GM21526 (cell line): ENCODE measurements at regions not wholly inside any gene's neighbourhood (a gene's known extent, or its start where the extent isn't known, plus 50 kb on each side); places are given as distances from the start of the nearest gene placed in this dataset.

ENCODE experiments used
- ATAC-seq: cut with Tn5 transposase; IDR thresholded peaks from one replicate; pipeline ENCODE4 v1.9.1; 2021; ENCODE audit warnings: moderate library complexity; ENCODE audit not compliant: unreplicated experiment, low FRiP score

DNA sequence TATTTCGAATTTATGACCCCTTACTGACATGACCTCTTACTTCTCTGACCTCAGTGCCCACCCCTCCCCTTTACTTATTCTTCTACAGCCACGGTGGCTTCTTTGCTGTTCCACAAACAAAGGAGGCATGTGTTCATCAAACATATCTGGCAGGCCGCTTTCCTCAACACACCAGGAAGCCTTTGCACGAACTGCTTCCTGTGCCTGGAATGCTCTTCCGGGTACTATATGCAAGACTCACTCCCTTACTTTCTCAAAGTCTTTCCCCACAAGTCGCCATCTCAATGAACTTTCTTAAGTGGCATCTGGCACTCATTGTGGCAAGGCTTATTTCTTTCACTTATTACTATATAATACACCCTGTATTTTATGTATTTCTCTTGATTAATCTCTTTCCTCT lies 351.5 kb upstream of the DDX53 start:
- no peak for ATAC-seq

DNA sequence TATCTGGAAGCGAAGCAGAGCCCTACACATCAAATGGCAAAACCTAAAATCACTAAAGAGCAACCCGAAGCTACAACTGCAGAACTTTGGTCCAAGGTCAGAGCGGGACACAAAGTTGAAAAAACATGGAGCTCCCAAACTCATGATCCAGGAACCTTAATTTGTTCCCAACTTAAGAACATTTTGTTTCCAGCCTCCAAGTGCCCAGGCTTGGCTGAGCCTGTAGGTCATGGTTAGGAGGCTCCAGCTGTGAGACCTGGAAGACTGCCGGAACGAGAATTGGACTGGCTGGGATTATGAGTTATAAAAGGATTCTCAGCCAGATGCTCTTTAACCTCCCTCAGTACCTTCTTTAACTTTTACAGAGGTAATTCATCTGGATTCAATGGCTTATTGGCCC lies 349.1 kb upstream of the DDX53 start:
- ATAC-seq, result no peak

DNA sequence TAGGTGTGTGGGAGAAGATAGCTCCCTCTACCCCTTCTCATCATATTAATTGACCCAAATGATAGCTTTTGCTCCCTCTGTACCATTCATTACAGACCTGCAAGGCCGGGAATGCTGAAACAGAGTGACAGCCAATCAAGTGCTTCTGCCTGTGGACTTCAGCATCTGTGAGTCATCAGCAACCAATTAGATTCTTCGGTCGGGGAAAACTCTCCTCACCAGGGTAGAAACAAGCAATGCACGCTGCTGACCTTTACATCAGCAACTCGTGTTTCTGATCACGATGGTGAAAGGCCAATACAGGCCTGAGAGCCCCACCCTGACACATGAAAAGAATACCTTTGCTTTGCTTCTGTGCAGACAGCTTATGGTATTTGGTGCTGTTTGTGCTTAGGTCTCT lies 347.2 kb upstream of the DDX53 start:
- no peak for ATAC-seq

DNA sequence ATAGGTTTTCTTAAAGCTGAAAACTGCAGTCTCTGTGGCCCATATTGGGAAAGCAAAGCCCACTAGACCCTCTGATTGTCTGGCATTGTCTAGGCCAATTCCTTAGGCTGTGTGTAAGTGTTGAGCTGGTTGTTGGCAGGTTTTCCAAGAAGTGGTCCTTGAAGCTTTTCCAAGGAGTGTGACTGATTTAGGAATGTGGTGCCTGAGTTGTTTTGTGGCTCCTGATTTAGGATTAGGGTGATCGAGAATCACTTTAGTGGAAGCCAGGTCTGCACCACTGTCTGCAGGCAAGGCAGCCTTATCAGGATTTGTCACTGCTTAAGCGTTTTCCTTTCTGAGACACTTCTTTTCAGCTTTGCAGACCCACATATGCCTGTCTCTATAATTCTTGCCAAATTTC lies 339.0 kb upstream of the DDX53 start:
- ATAC-seq, result no peak

DNA sequence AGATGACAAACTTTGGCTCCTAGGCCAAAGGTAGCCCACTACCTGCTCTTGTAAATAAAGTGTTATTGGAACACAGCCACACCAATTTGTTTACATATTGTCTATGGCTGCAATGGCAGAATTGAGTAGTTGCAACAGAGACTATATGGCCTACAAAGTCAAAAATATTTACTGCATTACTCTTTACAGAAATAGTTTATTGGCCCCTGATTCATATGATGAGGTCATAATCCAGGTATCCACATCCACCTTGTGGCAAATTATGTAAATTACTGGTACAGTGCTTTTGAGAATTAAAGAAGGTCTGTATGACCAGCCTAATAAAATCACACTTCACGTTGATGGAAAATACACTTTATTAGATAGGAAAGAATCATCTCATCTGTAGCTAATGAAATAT lies 337.0 kb upstream of the DDX53 start:
- no peak for ATAC-seq

DNA sequence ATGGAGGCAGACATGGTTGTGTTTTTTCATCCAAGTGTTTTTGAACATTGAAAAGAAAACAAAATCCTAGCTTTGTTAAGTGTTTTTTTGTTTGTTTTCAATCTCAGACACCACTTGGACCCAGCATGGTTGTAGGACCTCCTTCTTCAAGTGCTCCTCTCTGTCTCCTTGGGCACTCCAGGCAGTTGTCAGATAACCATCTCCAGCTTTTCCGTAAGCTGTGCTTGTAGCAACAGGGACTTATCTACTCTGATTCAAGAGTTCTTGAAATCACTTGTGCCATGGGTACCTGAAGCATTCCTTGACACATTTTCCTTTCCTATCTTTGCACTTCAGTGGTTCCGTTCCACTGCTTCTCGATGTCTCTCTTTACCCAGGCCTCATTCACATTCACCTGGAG lies 334.9 kb upstream of the DDX53 start:
- ATAC-seq, result no peak

DNA sequence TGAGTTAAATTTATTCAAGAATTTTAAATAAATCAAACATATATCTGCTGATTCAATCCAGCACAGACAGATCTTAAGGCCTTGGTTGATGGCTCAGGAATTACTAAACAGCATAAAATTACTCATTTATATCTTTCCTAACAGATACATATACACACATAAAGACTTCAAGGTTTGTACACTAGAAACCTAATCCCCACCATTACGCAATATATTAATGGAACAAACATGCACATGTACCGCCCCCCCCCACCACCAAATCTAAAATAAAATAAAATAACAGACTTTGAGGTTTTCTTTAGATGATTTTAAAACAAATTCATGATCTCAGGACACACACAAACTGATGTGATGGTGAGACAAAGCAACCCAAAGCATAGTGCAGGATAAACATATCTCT lies 333.9 kb upstream of the DDX53 start:
- ATAC-seq, result no peak

DNA sequence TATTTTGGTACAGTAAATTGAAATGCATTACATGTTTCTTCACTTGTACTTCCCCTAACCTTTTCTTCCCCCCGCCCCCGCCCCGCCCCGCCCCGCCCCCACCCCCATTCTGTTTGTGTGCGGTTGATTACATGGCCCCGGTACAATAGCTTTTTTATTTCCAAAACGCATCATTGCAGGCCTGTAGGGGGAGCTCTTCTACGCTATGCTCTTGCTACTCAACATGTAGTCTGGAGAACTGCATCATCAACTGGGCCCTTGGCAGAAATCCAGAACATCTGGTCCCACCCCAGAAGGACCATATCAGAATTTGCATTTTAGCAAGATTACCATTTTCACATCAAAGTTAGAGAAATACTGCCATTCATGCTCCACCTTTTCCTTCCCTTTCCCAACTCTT lies 333.3 kb upstream of the DDX53 start:
- ATAC-seq, result no peak

DNA sequence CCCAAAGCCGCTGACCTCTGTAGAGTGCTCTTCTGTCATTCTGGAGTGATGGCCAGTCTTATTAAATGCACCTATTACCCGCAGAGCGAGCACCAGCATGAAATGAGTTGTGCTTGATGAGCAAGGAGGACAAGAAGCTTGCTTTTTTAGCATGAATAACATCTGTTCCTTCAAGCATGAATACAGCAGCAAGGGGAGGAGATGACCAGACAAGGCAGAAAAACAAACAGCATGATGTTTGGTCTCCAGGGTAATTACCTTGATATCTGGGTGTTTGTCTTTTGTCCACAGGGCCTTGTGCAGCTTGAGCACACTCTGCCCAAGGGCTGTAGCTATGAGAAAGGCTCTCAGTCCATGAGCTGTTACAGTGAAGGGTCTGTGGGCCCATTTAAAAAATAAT lies 324.8 kb upstream of the DDX53 start:
- ATAC-seq, result no peak

DNA sequence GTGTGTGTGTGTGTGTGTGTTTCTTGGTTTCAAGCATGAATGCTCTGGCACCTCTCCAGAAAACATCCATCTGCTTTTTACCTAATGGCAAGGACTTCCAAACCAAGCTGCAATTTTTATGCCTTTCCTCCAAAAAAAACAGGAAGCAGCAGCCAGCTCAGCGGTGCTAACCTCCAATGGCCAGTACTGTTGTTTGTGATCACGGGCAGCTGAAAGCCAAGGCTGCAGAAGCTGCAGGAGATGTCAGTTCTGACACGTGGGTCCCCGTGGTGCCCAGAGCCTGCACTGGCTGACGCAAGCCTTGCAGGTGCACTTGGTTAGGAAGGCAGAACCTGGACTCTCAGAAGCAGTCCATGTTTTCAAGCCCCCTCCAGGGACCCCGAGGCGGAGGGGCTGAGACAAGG lies 313.6 kb upstream of the DDX53 start:
- ATAC-seq, result no peak

DNA sequence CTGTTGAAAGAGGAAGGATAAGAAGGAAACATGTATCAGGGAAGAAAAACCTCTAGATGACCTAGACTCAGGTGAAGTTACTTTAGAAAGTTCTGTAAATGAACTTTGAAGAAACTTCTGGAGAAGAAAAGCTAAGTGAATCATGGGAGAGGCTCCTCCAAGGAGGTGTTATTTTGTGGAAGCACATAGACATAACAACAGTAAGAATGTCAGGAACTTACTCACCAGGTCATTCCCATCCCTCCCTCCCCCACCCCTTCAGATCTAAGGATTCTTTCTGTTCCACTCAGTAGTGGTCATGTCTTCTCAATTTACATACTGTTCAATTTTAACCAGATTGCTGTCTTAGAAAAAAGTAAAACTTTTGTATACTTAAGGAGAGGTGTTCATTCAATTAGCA lies 310.5 kb upstream of the DDX53 start:
- ATAC-seq, result no peak

DNA sequence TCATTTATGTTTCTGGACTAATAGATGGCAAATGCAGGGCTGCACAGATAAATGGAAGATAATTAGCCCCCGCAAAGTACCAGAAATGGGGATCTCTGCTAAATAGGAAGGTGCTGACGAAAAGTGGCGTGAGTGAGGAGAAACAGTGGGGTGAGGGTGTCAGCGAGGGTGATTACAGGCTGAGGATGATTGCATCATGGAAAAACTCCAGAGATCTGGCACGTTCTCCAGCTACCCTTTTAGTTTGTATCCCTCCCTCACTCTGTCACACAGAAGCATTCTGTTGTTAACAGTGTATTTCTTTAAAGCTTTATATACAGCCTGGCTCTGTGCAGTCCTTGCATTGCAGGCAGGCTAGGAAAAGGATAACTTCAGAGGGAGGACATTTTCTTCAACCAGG lies 309.6 kb upstream of the DDX53 start:
- ATAC-seq, result no peak

DNA sequence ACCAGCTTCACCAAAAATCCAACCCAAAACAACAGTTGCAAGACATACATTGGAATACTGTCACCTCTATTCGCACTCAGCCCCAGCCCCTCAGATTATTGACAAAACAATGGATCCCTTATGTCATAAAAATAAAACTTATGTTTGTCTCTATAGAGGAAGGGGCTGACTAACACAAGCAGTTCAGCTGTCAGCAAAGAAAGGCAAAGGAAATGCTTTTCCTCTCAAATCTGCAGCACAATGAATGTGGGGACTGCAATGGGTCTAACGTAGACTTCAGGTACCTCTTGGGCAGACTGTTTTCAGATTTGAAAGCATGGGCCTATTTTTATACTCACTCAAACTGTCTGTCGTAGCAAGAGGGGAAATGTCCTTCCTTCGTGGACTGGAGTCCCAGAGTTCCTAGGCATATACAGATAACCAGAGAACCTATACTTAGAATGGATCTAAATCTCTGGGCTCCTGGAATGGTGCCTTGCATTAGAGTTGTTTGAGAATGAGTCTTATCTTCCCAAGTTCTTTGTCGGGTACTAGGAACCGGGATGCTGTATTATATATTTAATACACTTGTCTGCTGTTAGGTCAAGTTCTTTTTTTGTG lies 307.7 kb upstream of the DDX53 start:
- no peak for ATAC-seq

DNA sequence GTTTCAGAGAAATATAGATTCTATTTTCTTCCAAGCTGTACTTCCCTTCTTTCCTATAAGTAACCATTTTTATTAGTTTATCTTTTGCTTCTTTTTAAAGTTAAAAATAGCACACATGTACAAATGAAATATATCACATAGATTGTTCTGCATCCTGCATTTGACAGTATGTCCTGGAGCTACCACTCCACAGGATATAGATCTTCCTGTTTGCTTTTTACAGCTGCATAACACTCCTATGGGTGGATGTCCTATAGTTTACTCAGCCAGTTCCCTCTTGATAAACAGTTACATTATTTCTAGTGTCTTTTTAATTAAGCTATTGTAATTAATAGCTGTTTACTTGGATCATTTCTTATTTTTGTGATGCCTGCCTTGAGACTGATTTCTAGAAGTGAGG lies 301.6 kb upstream of the DDX53 start:
- ATAC-seq, result no peak

DNA sequence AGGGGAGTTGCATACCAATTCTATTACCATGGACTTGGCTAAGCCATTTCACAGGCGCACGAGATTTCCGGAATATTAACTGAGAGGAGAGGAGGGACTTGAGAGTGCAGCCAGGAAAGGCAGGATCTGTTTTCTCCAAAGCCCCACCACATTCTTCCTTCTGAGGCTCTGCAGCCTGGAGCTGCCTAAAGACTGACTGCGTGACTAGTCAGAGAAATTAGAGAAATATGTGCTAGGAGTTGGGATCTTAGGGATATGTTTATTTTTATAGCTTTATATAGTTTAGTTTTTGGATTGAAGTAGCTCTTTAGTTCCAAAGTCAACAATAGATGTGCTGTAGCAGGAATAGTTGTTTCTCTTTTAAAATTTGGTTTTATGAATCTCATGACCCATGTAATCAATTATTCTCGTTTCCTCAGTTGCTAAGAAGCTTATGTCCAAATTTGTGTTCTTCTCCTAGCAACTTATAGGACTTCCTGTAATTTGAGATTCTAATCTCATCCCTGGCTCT lies 300.1 kb upstream of the DDX53 start:
- no peak for ATAC-seq

DNA sequence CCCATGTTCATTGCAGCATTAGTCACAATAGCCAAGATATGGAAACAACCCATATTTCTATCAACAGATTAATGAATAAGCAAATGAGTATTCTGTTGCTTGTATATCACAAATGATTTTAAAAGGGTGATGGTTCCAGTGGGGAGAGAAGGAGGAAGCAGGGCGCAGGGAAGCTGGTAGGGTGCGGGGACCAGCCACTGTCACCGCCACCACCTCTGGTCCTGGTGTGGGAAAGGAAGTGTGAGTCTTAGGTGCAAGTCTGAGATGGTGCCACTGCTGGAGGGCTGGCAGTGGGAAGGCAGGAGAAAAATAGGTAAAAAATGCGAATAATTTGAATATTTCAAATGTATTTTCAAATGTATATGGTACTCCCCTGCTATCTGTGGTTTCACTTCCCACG lies 286.8 kb upstream of the DDX53 start:
- no peak for ATAC-seq

DNA sequence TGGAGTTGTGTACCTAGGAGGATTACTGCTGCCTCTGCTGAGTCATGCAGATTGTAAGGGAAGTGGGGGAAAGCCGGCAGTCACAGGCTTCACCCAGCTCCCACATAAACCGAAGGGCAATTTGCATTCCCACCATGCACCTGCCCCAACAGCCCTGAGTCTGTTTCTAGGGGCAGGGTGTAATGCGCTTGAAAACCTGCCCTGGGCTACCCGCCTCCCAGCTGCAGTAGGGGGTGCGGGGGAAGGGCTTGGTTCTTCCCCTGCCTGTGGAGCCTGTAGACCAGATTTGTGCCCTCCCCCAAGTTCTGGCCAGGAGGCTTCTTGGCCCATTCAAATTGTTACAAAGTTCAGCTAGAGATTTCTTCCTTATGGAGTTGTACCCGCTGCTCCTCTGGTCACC lies 269.2 kb upstream of the DDX53 start:
- no peak for ATAC-seq

DNA sequence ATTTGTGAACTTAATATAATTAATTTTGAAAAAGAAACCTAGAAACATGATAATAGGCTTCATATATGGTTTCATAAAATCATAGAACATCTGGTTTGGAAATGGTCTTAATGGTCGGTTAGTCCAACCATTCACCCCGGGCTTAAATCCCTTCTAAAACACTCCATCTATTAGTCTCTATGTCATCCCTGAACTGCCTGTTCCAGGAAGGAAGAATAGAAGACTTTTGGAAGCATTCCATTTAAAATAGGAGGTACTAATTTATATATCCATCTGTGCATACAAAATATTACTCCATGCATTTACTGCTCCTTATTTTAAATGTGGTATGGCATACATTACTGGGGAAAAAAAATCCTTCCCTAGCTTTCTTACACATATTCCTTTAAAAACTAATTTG lies 262.2 kb upstream of the DDX53 start:
- ATAC-seq, result no peak

DNA sequence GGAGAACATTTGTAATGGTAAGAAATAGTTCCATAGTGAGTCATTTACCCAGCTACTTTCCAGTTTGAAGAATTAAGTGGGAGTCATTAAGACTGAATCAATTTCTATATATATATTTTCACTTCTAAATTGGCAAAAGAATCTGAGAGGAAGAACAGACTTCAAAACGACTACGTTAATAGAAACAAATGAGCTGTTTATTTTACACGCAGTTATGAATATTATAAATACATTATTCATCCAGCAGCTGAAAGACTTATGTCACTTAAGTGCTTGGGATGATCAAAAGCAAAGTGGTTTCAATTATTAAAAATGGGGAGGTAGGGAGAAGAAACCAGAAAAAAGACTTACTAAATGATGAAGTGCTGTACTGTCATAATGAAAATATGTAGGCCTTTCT lies 260.5 kb upstream of the DDX53 start:
- ATAC-seq, result no peak

DNA sequence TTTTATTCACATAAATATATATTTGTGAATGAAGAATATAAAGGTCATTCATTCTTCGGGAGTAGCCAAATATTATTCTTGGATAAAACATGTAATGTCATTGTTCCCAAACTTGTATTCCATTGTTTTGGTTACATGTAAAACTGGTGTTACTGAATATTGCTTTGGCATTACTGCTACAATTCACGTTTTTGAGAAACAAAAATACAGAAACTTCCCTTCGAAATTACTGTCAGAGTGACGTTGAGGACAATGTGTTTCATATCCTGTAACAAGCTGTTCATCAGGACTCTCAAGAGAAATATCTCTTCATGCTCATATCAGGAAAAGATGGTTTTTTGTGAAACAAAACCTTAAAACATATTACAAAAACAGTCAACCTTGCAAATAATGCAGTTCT lies 258.9 kb upstream of the DDX53 start:
- ATAC-seq, result no peak

DNA sequence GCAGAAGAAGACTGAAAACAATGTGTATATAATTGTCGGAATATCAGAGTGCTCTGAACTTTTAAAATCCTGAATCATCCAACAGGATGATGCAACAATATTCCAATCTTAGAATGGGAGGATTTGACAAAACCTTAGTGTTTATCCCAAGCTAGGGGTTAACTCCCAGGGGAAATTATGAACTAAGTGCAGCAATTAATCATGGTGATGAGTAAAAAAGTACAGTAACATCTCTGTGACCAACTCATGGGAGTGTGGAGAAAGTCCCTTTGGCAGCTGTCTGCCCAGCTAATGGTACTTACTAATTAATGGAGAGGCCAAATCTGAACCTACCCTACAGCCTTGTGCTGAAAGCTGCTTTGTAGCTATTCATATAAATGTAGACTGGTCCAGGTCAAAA lies 257.6 kb upstream of the DDX53 start:
- ATAC-seq, result no peak

DNA sequence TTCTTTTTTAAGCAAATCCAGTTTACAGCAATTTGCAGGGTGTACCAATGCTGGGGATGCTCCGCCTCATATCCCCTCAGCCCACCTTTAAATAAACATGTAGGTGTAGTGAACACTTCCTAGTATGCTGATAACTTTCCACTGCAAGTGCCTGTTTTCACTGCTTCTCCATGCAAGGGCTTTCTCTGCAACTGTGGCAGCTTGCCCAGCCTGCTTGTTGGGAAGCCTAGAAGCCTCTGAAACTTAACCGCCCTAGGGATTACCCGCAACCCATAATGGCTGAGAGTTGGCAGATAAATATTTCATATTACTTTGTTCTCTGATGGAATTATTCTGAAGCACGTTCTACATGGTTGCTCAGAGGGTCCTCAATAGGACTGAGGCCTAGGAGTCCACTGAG lies 253.7 kb upstream of the DDX53 start:
- ATAC-seq, result no peak
